Upper lobe of left lung (tissue), 4 donors: ENCODE measurements at regions not wholly inside any gene's neighbourhood (a gene's known extent, or its start where the extent isn't known, plus 50 kb on each side); places are given as distances from the start of the nearest gene placed in this dataset.

ENCODE experiments used
- EP300 ChIP-seq, 4 donors: sonication (generic); formaldehyde crosslinking; IDR thresholded peaks; one replicate each; pipeline ENCODE4 v1.5.1; 2017; ENCODE audit warnings: antibody characterized with exemption in 4 of 4, control low read depth in 2 of 4
- POLR2A ChIP-seq, 4 donors: fragments of 450-650 bp; IDR thresholded peaks; one replicate each; pipeline ENCODE4 v1.5.1; 2016 to 2017; ENCODE audit warnings: antibody characterized with exemption in 4 of 4, mild to moderate bottlenecking in 2 of 4
- POLR2AphosphoS5 ChIP-seq, 2 donors: sonication (generic); formaldehyde crosslinking; IDR thresholded peaks; one replicate each; pipeline ENCODE4 v1.5.1; 2017; ENCODE audit warnings: antibody characterized with exemption in 2 of 2
- TF ChIP-seq, protein P1 (sequence below), 6 experiments: fragments of 450-650 bp in 4 of 6; fragments of 200-600 bp in 2 of 6; sonication (generic) in 2 of 6; IDR thresholded peaks; one replicate each; pipeline ENCODE4 v1.5.1; 2016 to 2019; ENCODE audit warnings: antibody characterized with exemption in 6 of 6

- TF ChIP-seq, protein P1, sequence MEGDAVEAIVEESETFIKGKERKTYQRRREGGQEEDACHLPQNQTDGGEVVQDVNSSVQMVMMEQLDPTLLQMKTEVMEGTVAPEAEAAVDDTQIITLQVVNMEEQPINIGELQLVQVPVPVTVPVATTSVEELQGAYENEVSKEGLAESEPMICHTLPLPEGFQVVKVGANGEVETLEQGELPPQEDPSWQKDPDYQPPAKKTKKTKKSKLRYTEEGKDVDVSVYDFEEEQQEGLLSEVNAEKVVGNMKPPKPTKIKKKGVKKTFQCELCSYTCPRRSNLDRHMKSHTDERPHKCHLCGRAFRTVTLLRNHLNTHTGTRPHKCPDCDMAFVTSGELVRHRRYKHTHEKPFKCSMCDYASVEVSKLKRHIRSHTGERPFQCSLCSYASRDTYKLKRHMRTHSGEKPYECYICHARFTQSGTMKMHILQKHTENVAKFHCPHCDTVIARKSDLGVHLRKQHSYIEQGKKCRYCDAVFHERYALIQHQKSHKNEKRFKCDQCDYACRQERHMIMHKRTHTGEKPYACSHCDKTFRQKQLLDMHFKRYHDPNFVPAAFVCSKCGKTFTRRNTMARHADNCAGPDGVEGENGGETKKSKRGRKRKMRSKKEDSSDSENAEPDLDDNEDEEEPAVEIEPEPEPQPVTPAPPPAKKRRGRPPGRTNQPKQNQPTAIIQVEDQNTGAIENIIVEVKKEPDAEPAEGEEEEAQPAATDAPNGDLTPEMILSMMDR (IDR thresholded peaks at IDR 0.05): no peak
- peak in 1 of 4 donors; percentile 55 for TF ChIP-seq POLR2A (IDR thresholded peaks at IDR 0.05)
- peak in 2 of 4 donors; percentile 21 to 55 for TF ChIP-seq EP300 (IDR thresholded peaks at IDR 0.05)
- no peak for TF ChIP-seq POLR2AphosphoS5 (IDR thresholded peaks at IDR 0.05)
Measured at GRCh38 chr1:234672349-234673135, 62.6 kb upstream of the IRF2BP2 start.
